ENCODE measurements at regions not wholly inside any gene's neighbourhood (a gene's known extent, or its start where the extent isn't known, plus 50 kb on each side); places are given as distances from the start of the nearest gene placed in this dataset.

- no peak for DNase-seq
- intact Hi-C loops (cut with DNase I), result no loop called here
- ATAC-seq (ENCODE audit: poor library complexity), result peak; percentile 31
Observed at GRCh38 chr3:99012051-99012450, 110.6 kb upstream of the DCBLD2 start.

- DNase-seq (no peak), ATAC-seq (ENCODE audit: poor library complexity) (no peak)
- intact Hi-C loops (cut with DNase I), result no loop called here
Observed at GRCh38 chr3:99009851-99010250, 108.4 kb upstream of the DCBLD2 start.

GRCh38 chr3:99006686-99007085 is 105.2 kb upstream of the DCBLD2 start:
- no peak for ATAC-seq (ENCODE audit: poor library complexity)
- no peak for DNase-seq
- intact Hi-C loops (cut with DNase I), result no loop called here

GRCh38 chr3:98999675-99000074 is 98.2 kb upstream of the DCBLD2 start:
- DNase-seq (no peak), ATAC-seq (ENCODE audit: poor library complexity) (no peak)
- intact Hi-C loops (cut with DNase I), result no loop called here

- DNase-seq, result no peak
- intact Hi-C loops (cut with DNase I), result loop anchor here (2.0 to 5.0 kb wide), 2 partner anchors 175 to 392 kb away; no protein-coding TSS in a partner anchor
- ATAC-seq (ENCODE audit: poor library complexity), result peak; percentile 60
Observed at GRCh38 chr3:98994128-98994762, 92.8 kb upstream of the DCBLD2 start.

GRCh38 chr3:98991393-98991792 is 89.9 kb upstream of the DCBLD2 start:
- no peak for DNase-seq
- no peak for ATAC-seq (ENCODE audit: poor library complexity)
- intact Hi-C loops (cut with DNase I), result loop anchor here (5.0 kb wide), 1 partner anchor 389 kb away; no protein-coding TSS in a partner anchor

GRCh38 chr3:98990657-98991056 is 89.2 kb upstream of the DCBLD2 start:
- DNase-seq, result no peak
- ATAC-seq (ENCODE audit: poor library complexity), result no peak
- intact Hi-C loops (cut with DNase I), result loop anchor here (5.0 kb wide), 1 partner anchor 388 kb away; no protein-coding TSS in a partner anchor

- intact Hi-C loops (cut with DNase I), result no loop called here
- ATAC-seq (ENCODE audit: poor library complexity) (peak; percentile 91), DNase-seq (no peak)
Observed at GRCh38 chr3:98986073-98986472, 84.6 kb upstream of the DCBLD2 start.

GRCh38 chr3:98985431-98985830 is 83.9 kb upstream of the DCBLD2 start:
- intact Hi-C loops (cut with DNase I), result no loop called here
- peak; percentile 57 for ATAC-seq (ENCODE audit: poor library complexity)
- no peak for DNase-seq

GRCh38 chr3:98984024-98984423 is 82.5 kb upstream of the DCBLD2 start:
- intact Hi-C loops (cut with DNase I), result no loop called here
- ATAC-seq (ENCODE audit: poor library complexity) (no peak), DNase-seq (no peak)

GRCh38 chr3:98982351-98982750 is 80.9 kb upstream of the DCBLD2 start:
- ATAC-seq (ENCODE audit: poor library complexity) (no peak), DNase-seq (no peak)
- intact Hi-C loops (cut with DNase I), result no loop called here

- no peak for DNase-seq
- intact Hi-C loops (cut with DNase I), result no loop called here
- no peak for ATAC-seq (ENCODE audit: poor library complexity)
Observed at GRCh38 chr3:98980915-98981596, 79.6 kb upstream of the DCBLD2 start.

GRCh38 chr3:98979296-98979695 is 77.8 kb upstream of the DCBLD2 start:
- no peak for ATAC-seq (ENCODE audit: poor library complexity)
- intact Hi-C loops (cut with DNase I), result no loop called here
- no peak for DNase-seq

- intact Hi-C loops (cut with DNase I), result no loop called here
- ATAC-seq (ENCODE audit: poor library complexity), result no peak
- no peak for DNase-seq
Observed at GRCh38 chr3:98978068-98978811, 76.7 kb upstream of the DCBLD2 start.

- intact Hi-C loops (cut with DNase I), result no loop called here
- DNase-seq, result no peak
Observed at GRCh38 chr3:98977520-98977919, 76.0 kb upstream of the DCBLD2 start.

GRCh38 chr3:98974442-98974841 is 72.9 kb upstream of the DCBLD2 start:
- intact Hi-C loops (cut with DNase I), result no loop called here
- ATAC-seq (ENCODE audit: poor library complexity) (no peak), DNase-seq (no peak)

More at GRCh38 chr3:98977520-98977919, 76.0 kb upstream of the DCBLD2 start:
- no peak for ATAC-seq (ENCODE audit: poor library complexity)

- ATAC-seq (ENCODE audit: poor library complexity) (no peak), DNase-seq (no peak)
- intact Hi-C loops (cut with DNase I), result no loop called here
Observed at GRCh38 chr3:98972720-98973119, 71.2 kb upstream of the DCBLD2 start.

- DNase-seq (no peak), ATAC-seq (ENCODE audit: poor library complexity) (peak; percentile 41)
- intact Hi-C loops (cut with DNase I), result no loop called here
Observed at GRCh38 chr3:98972155-98972554, 70.7 kb upstream of the DCBLD2 start.

GRCh38 chr3:98971169-98971681 is 69.7 kb upstream of the DCBLD2 start:
- intact Hi-C loops (cut with DNase I), result no loop called here
- DNase-seq, result no peak
- no peak for ATAC-seq (ENCODE audit: poor library complexity)

GRCh38 chr3:98969295-98969694 is 67.8 kb upstream of the DCBLD2 start:
- no peak for DNase-seq
- no peak for ATAC-seq (ENCODE audit: poor library complexity)
- intact Hi-C loops (cut with DNase I), result no loop called here
